ENCODE measurements at regions not wholly inside any gene's neighbourhood (a gene's known extent, or its start where the extent isn't known, plus 50 kb on each side); places are given as distances from the start of the nearest gene placed in this dataset.

DNA sequence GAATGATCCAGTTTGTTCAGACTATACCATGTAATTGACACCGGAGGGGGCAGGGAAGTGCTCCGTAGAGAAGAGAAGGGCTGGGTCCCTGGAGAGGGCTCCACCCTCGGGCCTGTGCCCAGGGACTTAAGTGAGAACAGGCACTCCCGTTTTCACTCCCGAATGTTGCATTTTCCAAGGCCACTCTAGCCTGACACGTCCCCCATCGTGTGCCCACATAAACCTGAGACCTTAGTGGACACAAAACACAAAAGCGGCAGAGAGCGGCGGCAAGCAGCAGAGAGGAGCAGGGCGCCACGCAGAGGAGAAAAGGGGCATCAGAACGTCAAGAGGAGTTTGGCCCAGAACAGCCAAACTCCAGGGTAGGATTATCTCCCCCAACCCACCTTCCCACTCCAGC lies 1405.1 kb downstream of the GRIK2 start:
- Mint-ChIP-seq H3K4me3 (ENCODE audit: unreplicated experiment) (peak overlapping the region; percentile 73), H3K4me1 (ENCODE audit: low read depth, unreplicated experiment) (peaks cover 10% of the 10 kb centered on the region), H3K27me3 (ENCODE audit: unreplicated experiment) (no peaks in the 10 kb centered on the region), H3K36me3 (ENCODE audit: unreplicated experiment) (no peaks in the 10 kb centered on the region), H3K27ac (ENCODE audit: unreplicated experiment) (peak overlapping the region; percentile 53), H3K9me3 (ENCODE audit: unreplicated experiment) (no peaks in the 10 kb centered on the region)
- peak; percentile 9 for TF ChIP-seq CTCF (IDR thresholded peaks at IDR 0.05; ENCODE audit: partially characterized antibody, unreplicated experiment)
- peak; percentile 62 for DNase-seq

- Mint-ChIP-seq H3K27ac (ENCODE audit: unreplicated experiment) (no peak overlapping the region), H3K4me1 (ENCODE audit: low read depth, unreplicated experiment) (peaks cover 5% of the 10 kb centered on the region), H3K9me3 (ENCODE audit: unreplicated experiment) (no peaks in the 10 kb centered on the region), H3K36me3 (ENCODE audit: unreplicated experiment) (no peaks in the 10 kb centered on the region), H3K27me3 (ENCODE audit: unreplicated experiment) (no peaks in the 10 kb centered on the region), H3K4me3 (ENCODE audit: unreplicated experiment) (no peak overlapping the region)
- no peak for DNase-seq
- TF ChIP-seq CTCF (IDR thresholded peaks at IDR 0.05; ENCODE audit: partially characterized antibody, unreplicated experiment), result no peak
Observed at GRCh38 chr6:102793752-102794151, 1400.2 kb downstream of the GRIK2 start.

DNA sequence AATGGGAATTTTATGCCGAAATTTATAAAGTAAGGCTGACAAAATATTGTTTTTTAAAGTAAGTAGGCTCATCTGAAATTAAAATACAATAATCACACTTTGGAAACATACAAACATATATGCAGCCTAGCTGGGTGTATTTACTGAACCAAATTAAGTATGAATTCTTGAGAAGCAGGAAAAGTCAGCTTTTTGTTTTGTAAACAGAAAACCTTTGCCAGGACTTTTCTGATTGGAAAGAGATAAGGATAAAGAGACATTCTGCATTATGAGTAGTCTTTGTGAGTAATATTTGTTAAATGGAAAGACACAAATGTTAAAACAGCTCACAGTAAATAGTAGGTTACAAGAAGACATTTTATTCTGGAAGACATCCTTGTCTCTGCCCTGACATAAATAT lies 1380.8 kb downstream of the GRIK2 start:
- DNase-seq, result no peak
- H3K4me3 Mint-ChIP-seq (ENCODE audit: unreplicated experiment), result no peak overlapping the region
- H3K4me1 Mint-ChIP-seq (ENCODE audit: low read depth, unreplicated experiment), result peaks cover 18% of the 10 kb centered on the region
- peak overlapping the region; percentile 91 for H3K27ac Mint-ChIP-seq (ENCODE audit: unreplicated experiment)
- H3K9me3 Mint-ChIP-seq (ENCODE audit: unreplicated experiment), result peaks cover 5% of the 10 kb centered on the region
- H3K36me3 Mint-ChIP-seq (ENCODE audit: unreplicated experiment), result peaks cover 2% of the 10 kb centered on the region
- peaks cover 5% of the 10 kb centered on the region for H3K27me3 Mint-ChIP-seq (ENCODE audit: unreplicated experiment)
- TF ChIP-seq CTCF (IDR thresholded peaks at IDR 0.05; ENCODE audit: partially characterized antibody, unreplicated experiment), result no peak

GRCh38 chr6:102773636-102774035 lies 1380.1 kb downstream of the GRIK2 start:
- TF ChIP-seq CTCF (IDR thresholded peaks at IDR 0.05; ENCODE audit: partially characterized antibody, unreplicated experiment), result no peak
- Mint-ChIP-seq H3K27ac (ENCODE audit: unreplicated experiment) (peak overlapping the region; percentile 85), H3K9me3 (ENCODE audit: unreplicated experiment) (peaks cover 8% of the 10 kb centered on the region), H3K27me3 (ENCODE audit: unreplicated experiment) (peaks cover 6% of the 10 kb centered on the region), H3K36me3 (ENCODE audit: unreplicated experiment) (peaks cover 8% of the 10 kb centered on the region), H3K4me1 (ENCODE audit: low read depth, unreplicated experiment) (peaks cover 18% of the 10 kb centered on the region), H3K4me3 (ENCODE audit: unreplicated experiment) (peak overlapping the region; percentile 55)
- no peak for DNase-seq

DNA sequence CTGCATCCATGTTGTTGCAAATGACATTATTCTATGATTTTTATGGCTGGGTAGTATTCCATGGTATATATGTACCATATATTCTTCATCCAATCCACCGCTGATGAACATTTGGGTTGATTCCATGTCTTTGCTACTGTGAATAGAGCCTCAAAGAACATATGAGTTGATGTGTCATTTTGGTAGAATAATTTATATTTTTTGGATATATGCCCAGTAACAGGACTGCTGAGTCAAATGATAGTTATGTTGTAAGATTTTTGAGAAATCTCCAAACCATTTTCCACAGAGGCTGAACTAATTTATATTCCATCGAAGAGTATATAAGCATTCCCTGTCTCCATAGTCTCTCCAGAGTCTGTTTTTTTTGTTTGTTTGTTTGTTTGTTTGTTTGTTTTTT lies 1373.5 kb downstream of the GRIK2 start:
- peaks cover 5% of the 10 kb centered on the region for H3K9me3 Mint-ChIP-seq (ENCODE audit: unreplicated experiment)
- TF ChIP-seq CTCF (IDR thresholded peaks at IDR 0.05; ENCODE audit: partially characterized antibody, unreplicated experiment), result no peak
- peaks cover 5% of the 10 kb centered on the region for H3K27me3 Mint-ChIP-seq (ENCODE audit: unreplicated experiment)
- H3K4me1 Mint-ChIP-seq (ENCODE audit: low read depth, unreplicated experiment), result peaks cover 3% of the 10 kb centered on the region
- no peak overlapping the region for H3K4me3 Mint-ChIP-seq (ENCODE audit: unreplicated experiment)
- no peak overlapping the region for H3K27ac Mint-ChIP-seq (ENCODE audit: unreplicated experiment)
- H3K36me3 Mint-ChIP-seq (ENCODE audit: unreplicated experiment), result peaks cover 9% of the 10 kb centered on the region
- no peak for DNase-seq

All from glutamatergic neuron (in vitro differentiated cells).